ENCODE measurements at regions not wholly inside any gene's neighbourhood (a gene's known extent, or its start where the extent isn't known, plus 50 kb on each side); places are given as distances from the start of the nearest gene placed in this dataset.
"Not testable (repeated sequence)": the region's sequence is repeated elsewhere in the genome, so short reads cannot be mapped to it uniquely, and the experiment has no call there.

- no peak for TF ChIP-seq CTCF (IDR thresholded peaks at IDR 0.05; ENCODE audit: unreplicated experiment in 3 of 3)
- H3K27ac Mint-ChIP-seq: no peak overlapping the region
- H3K9me3 Mint-ChIP-seq: no peaks in the 10 kb centered on the region
- H3K36me3 Mint-ChIP-seq (ENCODE audit: low read depth): no peaks in the 10 kb centered on the region
- no peak overlapping the region for H3K4me3 Mint-ChIP-seq
- no peaks in the 10 kb centered on the region for H3K4me1 Mint-ChIP-seq
- no peaks in the 10 kb centered on the region for H3K27me3 Mint-ChIP-seq (ENCODE audit: low read depth)
These were observed 83.3 kb upstream of the GPRC5B start for GRCh38 chr16:19967963-19968362.

DNA sequence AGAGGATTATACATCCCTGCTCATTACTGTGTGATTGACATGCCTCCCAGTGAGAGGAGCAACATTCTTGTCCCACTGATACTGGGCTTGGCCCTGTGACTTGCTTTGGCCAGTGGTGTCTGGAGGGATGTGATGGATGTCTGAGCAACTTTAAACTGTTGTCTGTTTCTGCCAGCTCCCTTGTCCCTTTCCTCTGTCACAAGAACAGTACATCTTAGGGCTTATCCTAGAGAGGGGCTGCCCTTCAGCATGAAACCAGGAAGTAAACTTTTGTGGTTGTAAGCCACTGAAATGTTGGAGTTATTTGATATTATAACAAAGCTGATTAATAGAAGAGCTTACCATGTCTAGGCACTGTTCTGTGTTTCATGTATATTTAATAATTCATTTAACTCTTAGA lies 82.9 kb upstream of the GPRC5B start:
- Mint-ChIP-seq H3K4me3 (no peak overlapping the region), H3K9me3 (no peaks in the 10 kb centered on the region), H3K27me3 (ENCODE audit: low read depth) (no peaks in the 10 kb centered on the region), H3K36me3 (ENCODE audit: low read depth) (no peaks in the 10 kb centered on the region), H3K4me1 (no peaks in the 10 kb centered on the region), H3K27ac (no peak overlapping the region)
- no peak for TF ChIP-seq CTCF (IDR thresholded peaks at IDR 0.05; ENCODE audit: unreplicated experiment in 3 of 3)

GRCh38 chr16:19963301-19963700 lies 78.7 kb upstream of the GPRC5B start:
- no peak overlapping the region for H3K27ac Mint-ChIP-seq
- no peaks in the 10 kb centered on the region for H3K4me1 Mint-ChIP-seq
- H3K36me3 Mint-ChIP-seq (ENCODE audit: low read depth): no peaks in the 10 kb centered on the region
- no peaks in the 10 kb centered on the region for H3K9me3 Mint-ChIP-seq
- no peak overlapping the region for H3K4me3 Mint-ChIP-seq
- no peak for TF ChIP-seq CTCF (IDR thresholded peaks at IDR 0.05; ENCODE audit: unreplicated experiment in 3 of 3)
- H3K27me3 Mint-ChIP-seq (ENCODE audit: low read depth): peaks cover 3% of the 10 kb centered on the region

GRCh38 chr16:19960183-19960582 lies 75.5 kb upstream of the GPRC5B start:
- H3K27me3 Mint-ChIP-seq (ENCODE audit: low read depth): peaks cover 3% of the 10 kb centered on the region
- H3K4me3 Mint-ChIP-seq: no peak overlapping the region
- H3K36me3 Mint-ChIP-seq (ENCODE audit: low read depth): no peaks in the 10 kb centered on the region
- no peaks in the 10 kb centered on the region for H3K9me3 Mint-ChIP-seq
- TF ChIP-seq CTCF (IDR thresholded peaks at IDR 0.05; ENCODE audit: unreplicated experiment in 3 of 3): no peak
- H3K27ac Mint-ChIP-seq: no peak overlapping the region
- H3K4me1 Mint-ChIP-seq: no peaks in the 10 kb centered on the region

GRCh38 chr16:19959736-19960135 lies 75.1 kb upstream of the GPRC5B start:
- peaks cover 3% of the 10 kb centered on the region for H3K27me3 Mint-ChIP-seq (ENCODE audit: low read depth)
- no peak overlapping the region for H3K27ac Mint-ChIP-seq
- no peaks in the 10 kb centered on the region for H3K36me3 Mint-ChIP-seq (ENCODE audit: low read depth)
- no peaks in the 10 kb centered on the region for H3K4me1 Mint-ChIP-seq
- no peaks in the 10 kb centered on the region for H3K9me3 Mint-ChIP-seq
- no peak for TF ChIP-seq CTCF (IDR thresholded peaks at IDR 0.05; ENCODE audit: unreplicated experiment in 3 of 3)
- H3K4me3 Mint-ChIP-seq: no peak overlapping the region

GRCh38 chr16:19955896-19956295 lies 71.2 kb upstream of the GPRC5B start:
- not testable (repeated sequence) for H3K36me3 Mint-ChIP-seq (ENCODE audit: low read depth); H3K27ac Mint-ChIP-seq; H3K4me1 Mint-ChIP-seq; H3K9me3 Mint-ChIP-seq; H3K27me3 Mint-ChIP-seq (ENCODE audit: low read depth); H3K4me3 Mint-ChIP-seq

GRCh38 chr16:19955084-19955483 lies 70.4 kb upstream of the GPRC5B start:
- H3K27me3 Mint-ChIP-seq (ENCODE audit: low read depth); H3K36me3 Mint-ChIP-seq (ENCODE audit: low read depth); H3K27ac Mint-ChIP-seq; H3K4me1 Mint-ChIP-seq; H3K4me3 Mint-ChIP-seq; H3K9me3 Mint-ChIP-seq: not testable (repeated sequence)
